ENCODE measurements at regions not wholly inside any gene's neighbourhood (a gene's known extent, or its start where the extent isn't known, plus 50 kb on each side); places are given as distances from the start of the nearest gene placed in this dataset.

DNA sequence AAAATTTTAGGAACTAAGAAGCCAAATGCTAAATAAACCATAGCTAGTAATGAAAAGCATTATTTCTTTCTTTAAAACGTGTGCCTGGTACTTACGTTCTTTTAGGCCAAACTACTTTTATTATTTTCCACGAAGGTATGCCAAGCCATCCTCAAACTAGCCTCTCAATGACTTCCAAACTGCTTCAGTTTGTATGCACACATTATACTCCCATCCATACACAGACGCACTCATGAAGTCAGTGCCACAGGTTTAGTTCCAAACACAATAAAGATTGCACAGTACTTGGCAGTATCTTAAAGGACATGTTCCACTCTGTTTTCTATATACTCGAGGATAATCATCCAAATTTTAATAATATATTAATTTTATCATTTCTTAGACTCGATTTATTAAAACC lies 609.2 kb upstream of the ZNF385D start:
- no peaks in the 10 kb centered on the region for H3K9me3 ChIP-seq (ENCODE audit: control insufficient read depth in 2 of 2, low read length in 2 of 2)
- H3K27ac ChIP-seq (ENCODE audit: low read depth in 2 of 2, low read length in 2 of 2), result no peak overlapping the region
- no peaks in the 10 kb centered on the region for H3K36me3 ChIP-seq (ENCODE audit: control insufficient read depth in 2 of 2, insufficient read depth in 2 of 2, low read length in 2 of 2)
- H3K4me3 ChIP-seq (ENCODE audit: low read length in 2 of 2), result no peak overlapping the region
- H3K9ac ChIP-seq (ENCODE audit: low read depth in 1 of 2, low read length in 2 of 2), result no peak overlapping the region
- no peaks in the 10 kb centered on the region for H3K27me3 ChIP-seq (ENCODE audit: control insufficient read depth in 2 of 2, insufficient read depth in 2 of 2, low read length in 2 of 2)
- no peaks in the 10 kb centered on the region for H3K4me1 ChIP-seq (ENCODE audit: control insufficient read depth in 2 of 2, insufficient read depth in 2 of 2, low read length in 2 of 2)

DNA sequence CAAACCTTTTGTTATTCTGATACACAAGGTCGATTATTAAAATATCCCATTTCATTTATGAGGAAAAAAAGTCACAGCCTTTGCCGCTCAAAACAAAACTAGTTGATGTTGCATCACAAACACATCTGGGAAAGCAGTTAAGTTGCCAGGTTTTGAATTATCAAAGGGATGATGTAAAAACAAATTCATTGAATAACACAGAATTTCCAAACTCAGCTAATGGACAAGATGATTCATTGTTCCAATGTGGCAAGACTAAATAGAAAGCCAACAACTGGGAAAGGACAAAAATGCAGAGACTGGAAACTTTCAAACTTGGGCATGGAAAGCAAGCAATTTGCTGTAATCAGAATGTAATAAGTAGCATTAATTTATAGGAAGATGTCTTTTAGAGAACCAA lies 610.0 kb upstream of the ZNF385D start:
- no peaks in the 10 kb centered on the region for H3K4me1 ChIP-seq (ENCODE audit: control insufficient read depth in 2 of 2, insufficient read depth in 2 of 2, low read length in 2 of 2)
- no peak overlapping the region for H3K27ac ChIP-seq (ENCODE audit: low read depth in 2 of 2, low read length in 2 of 2)
- no peaks in the 10 kb centered on the region for H3K27me3 ChIP-seq (ENCODE audit: control insufficient read depth in 2 of 2, insufficient read depth in 2 of 2, low read length in 2 of 2)
- H3K36me3 ChIP-seq (ENCODE audit: control insufficient read depth in 2 of 2, insufficient read depth in 2 of 2, low read length in 2 of 2), result no peaks in the 10 kb centered on the region
- no peak overlapping the region for H3K4me3 ChIP-seq (ENCODE audit: low read length in 2 of 2)
- H3K9me3 ChIP-seq (ENCODE audit: control insufficient read depth in 2 of 2, low read length in 2 of 2), result no peaks in the 10 kb centered on the region
- no peak overlapping the region for H3K9ac ChIP-seq (ENCODE audit: low read depth in 1 of 2, low read length in 2 of 2)

DNA sequence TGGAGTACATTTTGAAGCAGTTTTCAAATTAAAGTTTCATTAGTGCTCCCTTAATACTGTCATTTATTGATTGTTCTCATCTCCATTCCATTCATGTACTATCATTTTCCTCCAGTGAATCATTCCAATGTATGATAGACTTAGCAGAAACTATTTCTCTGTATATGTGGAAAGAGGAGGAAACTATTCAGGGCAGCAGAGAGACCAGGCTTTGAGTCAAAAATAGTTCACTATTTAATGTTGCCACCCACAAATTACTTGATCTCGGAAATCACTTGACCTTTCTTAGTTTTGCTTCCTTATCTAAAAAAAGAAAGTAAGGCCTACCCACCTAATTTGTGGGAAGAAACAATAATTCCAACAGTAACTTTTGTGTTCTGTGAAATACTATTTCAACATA lies 610.5 kb upstream of the ZNF385D start:
- Histone ChIP-seq H3K27me3 (ENCODE audit: control insufficient read depth in 2 of 2, insufficient read depth in 2 of 2, low read length in 2 of 2) (no peaks in the 10 kb centered on the region), H3K27ac (ENCODE audit: low read depth in 2 of 2, low read length in 2 of 2) (no peak overlapping the region), H3K36me3 (ENCODE audit: control insufficient read depth in 2 of 2, insufficient read depth in 2 of 2, low read length in 2 of 2) (no peaks in the 10 kb centered on the region), H3K4me3 (ENCODE audit: low read length in 2 of 2) (no peak overlapping the region), H3K4me1 (ENCODE audit: control insufficient read depth in 2 of 2, insufficient read depth in 2 of 2, low read length in 2 of 2) (no peaks in the 10 kb centered on the region), H3K9ac (ENCODE audit: low read depth in 1 of 2, low read length in 2 of 2) (no peak overlapping the region), H3K9me3 (ENCODE audit: control insufficient read depth in 2 of 2, low read length in 2 of 2) (no peaks in the 10 kb centered on the region)

DNA sequence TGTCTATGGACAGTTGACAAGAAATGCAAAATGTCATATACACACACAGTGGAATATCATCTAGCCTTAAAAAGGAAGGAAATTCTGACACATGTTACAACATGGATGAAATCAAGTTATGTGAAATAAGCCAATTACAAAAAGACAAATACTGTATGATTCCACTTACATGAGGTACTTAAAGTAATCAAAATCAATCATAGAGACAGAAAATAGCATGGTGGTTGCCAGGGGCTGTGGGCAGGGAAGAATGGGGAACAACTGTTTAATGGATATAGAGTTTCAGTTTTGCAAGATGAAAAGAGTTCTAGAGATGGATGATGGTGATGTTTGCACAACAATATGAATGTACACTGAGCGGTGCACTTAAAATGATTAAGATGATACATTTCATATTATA lies 613.8 kb upstream of the ZNF385D start:
- Histone ChIP-seq H3K4me1 (ENCODE audit: control insufficient read depth in 2 of 2, insufficient read depth in 2 of 2, low read length in 2 of 2) (no peaks in the 10 kb centered on the region), H3K9me3 (ENCODE audit: control insufficient read depth in 2 of 2, low read length in 2 of 2) (no peaks in the 10 kb centered on the region), H3K27me3 (ENCODE audit: control insufficient read depth in 2 of 2, insufficient read depth in 2 of 2, low read length in 2 of 2) (no peaks in the 10 kb centered on the region), H3K27ac (ENCODE audit: low read depth in 2 of 2, low read length in 2 of 2) (no peak overlapping the region), H3K36me3 (ENCODE audit: control insufficient read depth in 2 of 2, insufficient read depth in 2 of 2, low read length in 2 of 2) (no peaks in the 10 kb centered on the region), H3K9ac (ENCODE audit: low read depth in 1 of 2, low read length in 2 of 2) (no peak overlapping the region), H3K4me3 (ENCODE audit: low read length in 2 of 2) (no peak overlapping the region)

DNA sequence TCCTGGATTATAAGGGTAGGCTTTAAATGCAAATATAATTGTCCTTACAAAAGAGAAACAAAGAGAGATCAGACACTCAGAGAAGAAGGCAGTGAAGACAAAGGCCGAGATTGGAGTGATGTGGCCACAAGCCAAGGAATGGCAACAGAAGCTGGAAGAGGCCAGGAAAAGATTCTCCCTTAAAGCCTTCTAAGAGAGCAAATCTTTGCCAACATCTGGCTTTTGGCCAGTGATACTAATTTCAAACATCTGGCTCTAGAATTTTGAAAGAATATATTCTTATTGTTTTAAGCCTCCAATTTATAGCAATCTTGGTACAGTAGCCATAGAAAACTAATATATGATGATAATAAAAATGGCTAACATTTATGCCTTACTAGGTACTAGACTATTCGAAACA lies 615.8 kb upstream of the ZNF385D start:
- H3K27me3 ChIP-seq (ENCODE audit: control insufficient read depth in 2 of 2, insufficient read depth in 2 of 2, low read length in 2 of 2), result no peaks in the 10 kb centered on the region
- H3K36me3 ChIP-seq (ENCODE audit: control insufficient read depth in 2 of 2, insufficient read depth in 2 of 2, low read length in 2 of 2), result no peaks in the 10 kb centered on the region
- H3K9me3 ChIP-seq (ENCODE audit: control insufficient read depth in 2 of 2, low read length in 2 of 2), result peaks cover 0 to 2% of the 10 kb centered on the region in 2 donors
- H3K4me1 ChIP-seq (ENCODE audit: control insufficient read depth in 2 of 2, insufficient read depth in 2 of 2, low read length in 2 of 2), result no peaks in the 10 kb centered on the region
- H3K9ac ChIP-seq (ENCODE audit: low read depth in 1 of 2, low read length in 2 of 2), result no peak overlapping the region
- H3K27ac ChIP-seq (ENCODE audit: low read depth in 2 of 2, low read length in 2 of 2), result no peak overlapping the region
- H3K4me3 ChIP-seq (ENCODE audit: low read length in 2 of 2), result no peak overlapping the region

DNA sequence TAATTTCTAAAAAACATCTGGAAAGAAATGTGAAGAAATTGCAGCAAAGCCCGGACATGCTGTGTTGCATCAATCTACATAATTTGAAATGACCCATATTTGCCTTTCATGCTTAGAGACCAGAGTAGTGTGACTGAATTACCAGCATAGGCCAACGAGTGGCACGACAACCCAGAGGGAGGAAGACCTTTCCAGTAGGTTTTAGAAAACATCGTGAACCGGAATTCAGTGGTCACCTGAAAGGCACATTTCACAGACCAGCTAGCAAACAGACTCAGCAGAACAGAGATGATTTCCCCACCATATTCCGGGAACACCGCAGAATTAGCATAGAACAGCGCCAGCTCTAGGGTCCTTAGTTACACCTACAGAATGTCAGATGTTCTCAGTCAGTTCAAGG lies 620.0 kb upstream of the ZNF385D start:
- Histone ChIP-seq H3K4me3 (ENCODE audit: low read length in 2 of 2) (no peak overlapping the region), H3K27me3 (ENCODE audit: control insufficient read depth in 2 of 2, insufficient read depth in 2 of 2, low read length in 2 of 2) (peaks cover 0 to 3% of the 10 kb centered on the region in 2 donors), H3K9ac (ENCODE audit: low read depth in 1 of 2, low read length in 2 of 2) (no peak overlapping the region)

DNA sequence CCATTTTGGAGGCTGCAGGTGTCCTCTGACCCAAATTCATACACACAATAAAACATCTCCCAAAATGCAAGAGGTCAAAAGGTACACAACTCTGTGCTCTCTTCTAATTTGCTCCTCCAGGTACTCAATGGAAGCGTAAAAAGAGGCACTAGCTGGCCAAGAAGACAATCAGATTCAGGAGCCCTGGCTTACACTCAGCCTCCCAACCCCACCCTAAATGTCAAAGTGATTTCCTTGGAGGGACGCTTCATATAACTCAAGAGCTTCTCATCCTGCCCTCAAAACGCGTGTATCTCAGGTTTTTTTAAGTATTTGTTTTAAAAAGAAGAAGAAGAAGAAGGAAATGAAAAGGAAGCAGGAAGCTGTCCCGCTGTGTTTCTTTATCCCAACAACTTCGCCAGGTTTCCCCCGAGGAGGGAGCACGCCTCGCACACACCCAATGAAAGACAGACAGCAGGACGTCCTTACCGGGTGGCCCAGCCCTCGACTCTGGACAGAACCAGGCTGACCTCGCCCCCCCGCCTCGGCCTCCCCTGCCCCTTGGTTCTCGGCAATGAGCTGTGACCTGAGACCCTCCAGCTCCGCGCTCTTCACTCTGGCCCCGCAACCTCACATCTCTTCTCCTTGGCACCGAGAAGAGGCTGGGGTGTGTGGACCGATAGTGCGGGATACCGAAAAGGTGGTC lies 620.7 kb upstream of the ZNF385D start:
- Histone ChIP-seq H3K27ac (ENCODE audit: low read depth in 2 of 2, low read length in 2 of 2) (no peak overlapping the region), H3K4me1 (ENCODE audit: control insufficient read depth in 2 of 2, insufficient read depth in 2 of 2, low read length in 2 of 2) (no peaks in the 10 kb centered on the region), H3K9ac (ENCODE audit: low read depth in 1 of 2, low read length in 2 of 2) (no peak overlapping the region), H3K4me3 (ENCODE audit: low read length in 2 of 2) (no peak overlapping the region), H3K36me3 (ENCODE audit: control insufficient read depth in 2 of 2, insufficient read depth in 2 of 2, low read length in 2 of 2) (no peaks in the 10 kb centered on the region), H3K9me3 (ENCODE audit: control insufficient read depth in 2 of 2, low read length in 2 of 2) (peaks cover 0 to 2% of the 10 kb centered on the region in 2 donors), H3K27me3 (ENCODE audit: control insufficient read depth in 2 of 2, insufficient read depth in 2 of 2, low read length in 2 of 2) (peaks cover 0 to 3% of the 10 kb centered on the region in 2 donors)

More for the DNA sequence above, 620.0 kb upstream of the ZNF385D start:
- no peaks in the 10 kb centered on the region for H3K36me3 ChIP-seq (ENCODE audit: control insufficient read depth in 2 of 2, insufficient read depth in 2 of 2, low read length in 2 of 2)
- H3K27ac ChIP-seq (ENCODE audit: low read depth in 2 of 2, low read length in 2 of 2), result no peak overlapping the region
- H3K4me1 ChIP-seq (ENCODE audit: control insufficient read depth in 2 of 2, insufficient read depth in 2 of 2, low read length in 2 of 2), result no peaks in the 10 kb centered on the region
- peaks cover 0 to 2% of the 10 kb centered on the region in 2 donors for H3K9me3 ChIP-seq (ENCODE audit: control insufficient read depth in 2 of 2, low read length in 2 of 2)

DNA sequence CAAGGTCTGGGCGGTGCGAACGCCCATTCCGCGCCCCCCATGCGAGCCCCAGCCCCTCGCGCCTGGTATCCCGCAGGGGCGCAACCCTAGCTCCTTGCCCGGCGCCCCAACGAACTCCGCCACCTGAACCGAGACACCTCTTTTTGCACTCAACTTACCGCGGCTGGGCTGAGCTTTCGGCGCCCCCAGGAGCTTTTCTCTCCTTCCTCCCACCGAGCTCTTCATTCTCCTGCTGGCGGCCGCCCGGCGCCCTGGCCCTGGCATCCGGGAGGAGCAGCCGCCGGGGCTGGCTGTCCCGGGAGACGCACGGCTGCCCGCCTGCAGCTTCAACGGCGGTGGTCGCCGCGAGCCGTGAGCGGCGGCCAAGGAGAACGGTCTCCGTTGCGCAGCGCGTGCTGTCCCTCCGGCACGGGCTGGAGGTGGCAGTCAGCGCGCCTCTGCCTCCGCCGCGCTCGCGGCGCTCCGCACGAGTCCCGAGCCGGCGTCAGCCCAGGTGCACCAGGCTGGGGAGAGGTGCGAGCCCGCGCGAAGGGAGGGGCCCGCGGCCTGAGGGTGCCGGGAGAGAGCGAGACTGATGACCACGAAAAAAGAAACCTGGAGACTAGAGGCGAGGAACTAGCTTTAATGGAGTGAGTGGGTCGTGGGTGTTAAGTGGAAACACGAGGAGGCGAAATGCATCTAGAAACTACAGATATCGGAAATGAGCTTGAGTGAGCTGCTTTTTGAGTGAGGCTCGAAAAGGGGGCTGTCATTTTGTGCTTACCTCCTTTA lies 621.5 kb upstream of the ZNF385D start:
- Histone ChIP-seq H3K9ac (ENCODE audit: low read depth in 1 of 2, low read length in 2 of 2) (no peak overlapping the region), H3K27ac (ENCODE audit: low read depth in 2 of 2, low read length in 2 of 2) (no peak overlapping the region)

DNA sequence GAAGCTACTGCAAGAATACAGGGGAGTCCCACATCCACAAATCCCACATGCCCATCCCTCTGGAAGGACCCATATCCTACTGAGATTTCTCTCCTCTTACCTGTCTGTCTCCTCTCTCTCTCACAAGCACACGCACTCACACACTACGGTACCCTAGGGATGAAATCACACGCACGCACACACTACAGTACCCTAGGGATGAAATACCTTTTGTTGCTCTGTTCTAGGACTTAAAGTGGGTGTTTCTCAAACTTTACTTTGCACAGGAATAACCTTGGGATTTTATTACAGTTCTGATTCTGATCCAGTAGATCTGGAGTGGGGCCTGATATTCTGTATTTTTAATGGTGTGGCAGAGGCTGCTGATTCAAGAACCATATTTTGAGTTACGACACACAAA lies 622.2 kb upstream of the ZNF385D start:
- Histone ChIP-seq H3K9ac (ENCODE audit: low read depth in 1 of 2, low read length in 2 of 2) (no peak overlapping the region), H3K4me1 (ENCODE audit: control insufficient read depth in 2 of 2, insufficient read depth in 2 of 2, low read length in 2 of 2) (no peaks in the 10 kb centered on the region), H3K4me3 (ENCODE audit: low read length in 2 of 2) (no peak overlapping the region), H3K9me3 (ENCODE audit: control insufficient read depth in 2 of 2, low read length in 2 of 2) (peaks cover 0 to 2% of the 10 kb centered on the region in 2 donors), H3K36me3 (ENCODE audit: control insufficient read depth in 2 of 2, insufficient read depth in 2 of 2, low read length in 2 of 2) (no peaks in the 10 kb centered on the region), H3K27ac (ENCODE audit: low read depth in 2 of 2, low read length in 2 of 2) (no peak overlapping the region), H3K27me3 (ENCODE audit: control insufficient read depth in 2 of 2, insufficient read depth in 2 of 2, low read length in 2 of 2) (peaks cover 0 to 3% of the 10 kb centered on the region in 2 donors)

More for the DNA sequence above, 621.5 kb upstream of the ZNF385D start:
- peaks cover 0 to 2% of the 10 kb centered on the region in 2 donors for H3K9me3 ChIP-seq (ENCODE audit: control insufficient read depth in 2 of 2, low read length in 2 of 2)
- peak overlapping the region in 1 of 2 donors; percentile 10 for H3K4me3 ChIP-seq (ENCODE audit: low read length in 2 of 2)
- no peaks in the 10 kb centered on the region for H3K4me1 ChIP-seq (ENCODE audit: control insufficient read depth in 2 of 2, insufficient read depth in 2 of 2, low read length in 2 of 2)
- peaks cover 0 to 3% of the 10 kb centered on the region in 2 donors for H3K27me3 ChIP-seq (ENCODE audit: control insufficient read depth in 2 of 2, insufficient read depth in 2 of 2, low read length in 2 of 2)
- H3K36me3 ChIP-seq (ENCODE audit: control insufficient read depth in 2 of 2, insufficient read depth in 2 of 2, low read length in 2 of 2), result no peaks in the 10 kb centered on the region

DNA sequence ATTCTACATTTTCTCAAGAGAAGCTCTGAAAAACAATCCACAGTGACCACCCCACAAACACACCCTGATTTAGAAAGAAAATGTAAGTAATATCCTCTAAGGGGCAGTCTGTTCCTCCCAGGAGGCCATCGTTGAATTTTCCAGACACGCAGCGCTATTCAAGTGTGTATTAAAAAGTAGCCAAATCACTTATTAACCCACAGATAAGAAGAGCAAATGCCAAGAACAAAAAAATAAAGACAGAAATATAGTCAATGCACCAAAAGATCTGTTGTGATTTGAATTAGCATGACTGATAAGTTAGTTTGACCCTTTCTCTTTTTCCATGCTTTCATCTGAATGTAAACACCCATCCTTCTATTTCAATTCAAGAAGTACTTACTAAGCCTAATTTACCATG lies 622.8 kb upstream of the ZNF385D start:
- Histone ChIP-seq H3K4me3 (ENCODE audit: low read length in 2 of 2) (no peak overlapping the region), H3K4me1 (ENCODE audit: control insufficient read depth in 2 of 2, insufficient read depth in 2 of 2, low read length in 2 of 2) (no peaks in the 10 kb centered on the region), H3K27ac (ENCODE audit: low read depth in 2 of 2, low read length in 2 of 2) (no peak overlapping the region), H3K9ac (ENCODE audit: low read depth in 1 of 2, low read length in 2 of 2) (no peak overlapping the region), H3K9me3 (ENCODE audit: control insufficient read depth in 2 of 2, low read length in 2 of 2) (peaks cover 0 to 2% of the 10 kb centered on the region in 2 donors), H3K27me3 (ENCODE audit: control insufficient read depth in 2 of 2, insufficient read depth in 2 of 2, low read length in 2 of 2) (peaks cover 0 to 3% of the 10 kb centered on the region in 2 donors), H3K36me3 (ENCODE audit: control insufficient read depth in 2 of 2, insufficient read depth in 2 of 2, low read length in 2 of 2) (no peaks in the 10 kb centered on the region)

All from mucosa of rectum (tissue), 2 donors.